Right renal pelvis (tissue), 4 donors: ENCODE measurements at regions not wholly inside any gene's neighbourhood (a gene's known extent, or its start where the extent isn't known, plus 50 kb on each side); places are given as distances from the start of the nearest gene placed in this dataset.
"Not testable (repeated sequence)": the region's sequence is repeated elsewhere in the genome, so short reads cannot be mapped to it uniquely, and the experiment has no call there.

ENCODE experiments used
- DNase-seq, 4 donors: peaks; one replicate each; pipeline ENCODE4 v3.0.0-alpha.2; 2013; ENCODE audit warnings: low read depth in 4 of 4, low spot score in 3 of 4, missing footprints in 1 of 4

DNA sequence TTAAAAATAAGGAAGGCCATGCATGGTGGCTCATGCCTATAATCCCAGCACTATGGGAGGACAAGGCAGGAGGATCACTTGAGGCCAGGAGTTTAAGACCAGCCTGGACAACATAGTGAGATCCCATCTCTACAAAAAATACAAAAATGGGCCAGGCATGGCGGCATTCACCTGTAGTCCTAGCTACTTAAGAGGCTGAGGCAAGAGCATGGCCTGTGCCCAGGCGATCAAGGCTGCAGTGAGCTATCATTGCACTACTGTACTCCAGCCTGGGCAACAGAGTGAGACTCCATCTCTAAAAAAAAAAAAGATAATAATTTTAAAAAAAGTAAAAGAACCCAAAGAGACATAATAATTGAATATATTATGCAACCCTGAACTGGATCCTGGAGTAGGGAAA lies 83.6 kb upstream of the ZNF423 start:
- no peak for DNase-seq

DNA sequence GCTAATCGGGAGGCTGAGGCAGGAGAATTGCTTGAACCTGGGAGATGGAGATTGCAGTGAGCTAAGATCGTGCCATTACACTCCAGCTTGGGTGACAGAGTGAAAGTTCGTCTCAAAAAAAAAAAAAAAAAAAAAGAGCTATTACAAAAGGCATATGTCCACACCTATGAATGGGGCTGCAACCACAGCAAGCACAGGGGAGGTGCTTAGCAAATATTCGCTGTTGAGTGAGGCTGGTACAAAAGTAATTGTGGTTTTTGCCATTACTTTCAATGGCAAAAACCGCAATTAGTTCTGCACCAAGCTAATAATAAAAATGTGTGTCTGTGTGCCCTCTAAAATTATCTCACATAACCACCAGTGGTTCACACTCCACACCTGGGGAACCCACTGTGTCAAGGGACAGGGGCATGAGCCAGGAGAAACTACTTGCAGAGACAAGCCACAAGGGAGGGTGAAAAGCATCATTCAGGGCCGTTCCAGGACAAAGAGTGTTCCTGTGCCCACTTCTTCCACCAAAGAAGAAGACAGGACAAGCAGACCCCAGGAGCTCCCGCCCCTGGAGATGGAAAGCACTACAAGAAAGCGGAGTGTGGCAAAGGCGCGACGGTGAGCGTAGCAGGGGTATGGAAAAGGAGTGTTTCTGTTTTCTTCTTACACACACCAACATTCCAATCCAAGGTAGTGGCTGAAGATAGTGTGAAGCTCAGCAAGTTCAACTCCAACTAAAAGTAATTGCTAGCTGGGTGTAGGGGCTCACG lies 84.4 kb upstream of the CNEP1R1 start:
- no peak for DNase-seq

DNA sequence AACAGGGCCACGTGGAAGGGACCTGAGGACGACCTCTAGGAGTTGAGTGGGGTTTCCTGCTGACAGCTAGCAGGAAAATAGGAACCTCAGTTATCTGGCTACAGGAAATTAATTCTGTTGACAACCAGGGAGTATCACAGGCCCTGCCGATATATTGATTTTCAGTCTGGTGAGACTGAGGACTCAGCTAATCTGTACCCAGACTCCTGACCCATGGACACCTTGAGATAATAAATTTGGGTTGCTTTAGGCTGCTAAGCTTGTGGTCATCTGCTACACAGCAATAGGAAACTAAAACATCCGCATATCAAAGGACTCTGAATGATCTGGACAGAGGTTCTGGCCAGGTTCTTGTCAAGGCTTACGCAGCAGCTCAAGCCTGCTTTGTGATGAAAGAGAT lies 80.8 kb upstream of the CNEP1R1 start:
- no peak for DNase-seq

DNA sequence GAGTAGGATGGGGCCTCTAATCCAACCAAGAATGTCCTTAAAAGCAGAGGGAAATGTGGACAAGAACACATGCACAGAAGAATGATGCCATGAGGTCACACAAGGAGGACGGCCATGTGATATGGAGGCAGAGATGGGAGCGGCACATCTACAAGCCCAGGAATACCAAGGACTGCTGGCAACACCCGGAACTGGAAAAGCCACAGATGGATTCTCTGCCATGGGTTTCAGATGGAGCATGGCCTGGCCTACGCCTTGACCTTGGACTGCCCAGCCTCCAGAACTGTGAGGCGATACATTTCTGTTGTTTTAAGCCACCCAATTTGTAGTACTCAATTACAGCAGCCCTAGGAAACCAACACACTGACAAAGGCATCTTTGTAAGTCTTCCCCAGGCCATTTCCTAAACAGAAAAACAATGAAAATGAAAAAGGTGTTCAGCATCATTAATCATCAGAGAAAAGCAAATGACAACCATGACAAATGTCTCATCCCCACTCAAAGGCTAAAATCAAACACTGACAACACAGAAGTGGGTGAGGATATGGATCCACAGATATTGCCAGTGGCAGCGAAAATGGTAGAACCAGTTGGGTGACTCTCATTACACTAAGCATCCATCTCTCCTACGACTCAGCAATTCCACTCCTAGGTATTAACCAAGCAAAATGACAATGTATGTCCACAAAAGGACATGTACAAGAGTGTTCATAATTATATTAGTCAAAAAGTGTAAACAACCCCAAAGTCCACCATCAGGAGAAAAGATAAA lies 76.9 kb upstream of the CNEP1R1 start:
- DNase-seq, result no peak

DNA sequence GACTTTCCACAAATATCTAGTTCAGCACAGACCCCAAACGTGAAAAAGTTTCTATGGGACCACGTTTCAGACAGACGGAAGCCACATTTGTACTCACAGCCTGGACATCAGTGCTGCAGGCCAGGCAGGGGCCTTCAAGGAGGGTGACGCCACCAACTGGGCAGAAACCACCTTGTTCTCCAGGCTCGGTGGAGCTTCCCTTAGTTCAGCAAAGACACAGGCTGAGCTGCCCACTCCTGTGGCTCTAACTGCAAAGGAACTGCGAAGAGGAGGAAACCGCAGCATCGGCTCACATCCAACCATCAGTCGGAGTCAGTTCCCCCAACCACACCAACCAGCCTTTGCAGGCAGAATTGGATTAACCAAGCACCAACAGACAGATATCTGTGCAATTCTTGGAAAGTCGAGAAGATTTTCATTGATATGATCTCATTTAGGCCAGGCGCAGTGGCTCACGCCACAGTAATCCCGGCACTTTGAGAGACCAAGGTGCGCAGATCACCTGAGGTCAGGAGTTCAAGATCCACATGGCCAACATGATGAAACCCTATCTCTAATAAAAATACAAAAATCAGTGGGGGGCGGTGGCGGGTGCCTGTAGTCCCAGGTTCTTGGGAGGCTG lies 73.3 kb upstream of the CNEP1R1 start:
- no peak for DNase-seq

DNA sequence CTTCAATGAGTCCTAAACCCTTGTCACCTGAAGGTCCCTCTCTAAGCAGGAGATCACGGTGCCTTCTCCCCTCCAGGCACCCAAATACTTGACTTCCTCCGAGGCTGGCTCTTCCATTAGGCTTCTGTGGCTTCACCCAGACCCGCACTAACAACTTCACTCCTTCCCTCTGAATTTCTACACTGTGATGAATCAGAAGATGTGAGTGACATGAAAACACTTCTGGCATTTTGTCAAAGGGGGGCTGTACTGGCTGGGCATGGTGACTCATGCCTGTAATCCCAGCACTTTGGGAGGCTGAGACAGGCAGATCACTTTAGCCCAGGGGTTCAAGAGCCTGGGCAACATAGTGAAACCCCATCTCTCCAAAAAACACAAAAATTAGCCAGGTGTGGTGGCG lies 72.6 kb upstream of the CNEP1R1 start:
- DNase-seq, result no peak

DNA sequence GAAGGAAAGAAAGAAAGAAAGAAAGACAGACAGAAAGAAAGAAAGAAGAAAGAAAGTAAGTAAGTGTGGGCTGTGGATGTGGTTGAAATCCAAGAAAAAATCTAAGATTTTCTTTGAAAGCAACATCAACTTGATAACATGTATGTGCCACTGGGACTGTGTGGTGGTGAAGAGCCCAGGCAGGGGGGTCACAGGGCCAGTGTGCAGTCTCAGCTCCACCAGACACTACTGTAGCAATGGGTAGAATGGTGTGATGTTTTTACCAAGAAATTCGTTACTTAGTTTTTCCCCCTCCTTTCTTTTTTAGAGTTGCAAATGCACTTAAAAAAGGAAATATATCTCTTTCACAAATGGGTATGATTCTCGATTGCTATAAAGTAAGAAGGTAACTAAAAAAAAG lies 71.9 kb upstream of the CNEP1R1 start:
- no peak for DNase-seq

DNA sequence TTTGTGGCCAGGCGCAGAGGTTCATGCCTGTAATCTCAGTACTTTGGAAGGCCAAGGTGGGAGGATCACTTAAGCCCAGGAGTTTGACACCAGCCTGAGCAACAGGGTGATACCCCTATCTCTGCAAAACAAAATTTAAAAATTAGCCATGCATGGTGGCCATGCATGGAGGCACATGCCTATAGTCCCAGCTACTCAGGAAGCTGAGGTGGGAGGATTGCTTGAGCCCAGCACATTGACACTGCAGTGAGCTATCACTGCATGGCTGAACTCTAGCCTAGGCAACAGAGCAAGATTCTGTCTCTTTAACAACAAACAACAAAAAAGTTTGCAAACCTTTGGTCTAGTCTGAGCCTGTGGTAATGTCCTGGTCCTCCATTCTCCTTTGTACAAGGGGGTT lies 69.2 kb upstream of the CNEP1R1 start:
- no peak for DNase-seq

DNA sequence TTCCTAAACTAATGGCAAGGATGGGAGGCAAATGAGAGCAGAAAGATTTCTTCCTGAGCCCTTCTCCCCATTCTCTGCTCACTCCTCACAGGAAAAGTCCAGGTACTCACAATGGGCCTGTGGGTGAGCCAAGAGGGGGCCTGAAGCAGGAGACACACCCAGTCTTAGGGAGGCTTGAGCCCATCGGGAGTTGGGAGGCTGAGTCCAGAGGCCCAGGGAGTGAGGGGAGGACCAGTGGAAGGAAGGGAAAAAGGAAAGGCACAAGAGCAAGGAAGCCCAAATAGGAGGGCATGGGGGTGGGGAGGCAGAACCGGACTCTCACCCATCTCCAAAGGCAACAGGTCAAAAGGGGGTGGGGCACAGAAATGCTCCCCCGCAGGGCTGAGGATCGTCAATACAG lies 68.1 kb upstream of the CNEP1R1 start:
- DNase-seq, result no peak

DNA sequence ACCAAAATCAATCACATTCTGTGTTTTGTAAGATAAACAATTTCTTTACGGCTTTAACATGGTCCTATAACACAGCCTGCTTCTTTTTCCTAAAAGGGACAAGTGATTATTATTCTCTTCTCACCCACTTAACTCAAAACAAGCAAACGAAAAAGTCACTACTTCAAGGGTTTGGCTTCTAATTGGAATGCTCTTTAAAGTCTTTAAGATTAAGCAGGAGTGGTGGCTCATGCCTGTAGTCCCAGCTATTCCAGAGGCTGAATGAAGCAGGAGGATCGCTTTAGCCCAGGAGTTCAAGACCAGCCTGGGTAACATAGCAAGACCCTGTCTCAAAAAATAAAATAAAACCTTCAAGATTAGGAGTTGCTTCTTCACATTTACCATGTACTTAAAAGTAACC lies 66.6 kb upstream of the CNEP1R1 start:
- no peak for DNase-seq

DNA sequence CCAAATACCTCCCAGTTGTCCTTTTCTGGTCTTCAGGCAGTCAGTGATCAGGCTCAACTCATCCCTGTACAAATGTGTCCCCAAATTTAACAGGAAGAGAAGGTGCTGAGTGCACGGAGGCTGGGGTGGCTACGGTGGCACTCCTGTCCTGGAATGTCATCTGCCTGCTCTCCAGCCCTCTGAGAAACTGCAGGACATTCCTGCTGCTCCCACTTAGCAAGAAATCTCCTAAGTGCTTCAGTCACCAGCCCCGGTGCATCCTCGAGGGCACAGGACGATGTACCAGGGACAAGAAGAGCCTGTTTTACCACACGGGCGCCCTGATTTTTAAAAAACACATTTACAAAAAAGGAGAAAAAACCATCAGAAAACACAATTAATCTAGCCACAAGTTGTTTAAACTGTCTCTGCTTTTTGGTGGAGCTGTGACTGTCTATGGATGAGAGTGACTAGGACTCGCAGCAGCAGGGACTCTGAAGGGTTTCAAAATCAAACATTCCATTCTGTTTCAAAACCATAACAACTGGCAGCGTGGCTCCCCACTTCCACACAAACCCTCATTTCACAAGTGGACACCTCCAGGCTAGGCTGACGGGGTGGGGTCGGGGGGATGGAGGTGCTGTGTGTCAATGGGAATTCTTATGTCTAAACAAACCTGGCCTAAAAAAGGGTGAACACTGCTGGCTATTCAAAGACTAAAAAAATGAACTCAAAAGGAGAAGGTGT lies 65.3 kb upstream of the CNEP1R1 start:
- DNase-seq, result no peak

DNA sequence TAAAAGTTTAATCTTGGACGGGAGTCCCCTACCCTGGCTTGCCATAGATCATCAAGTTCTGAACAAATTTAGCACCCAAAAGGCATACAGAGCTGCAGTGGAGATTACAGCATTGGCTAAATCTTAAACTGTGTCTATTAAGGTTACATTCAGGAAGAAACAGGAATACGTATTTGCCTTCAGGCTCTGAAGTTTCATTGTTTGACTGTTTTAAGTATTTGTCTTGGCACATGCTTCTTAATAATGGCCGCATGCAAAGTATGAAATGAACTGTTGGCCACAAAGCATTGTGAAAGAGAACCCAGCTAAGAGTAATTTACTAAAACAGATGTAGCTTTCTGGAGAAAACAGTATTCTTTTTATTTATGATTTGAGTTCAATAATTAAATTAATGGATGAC lies 63.9 kb upstream of the CNEP1R1 start:
- DNase-seq, result no peak

DNA sequence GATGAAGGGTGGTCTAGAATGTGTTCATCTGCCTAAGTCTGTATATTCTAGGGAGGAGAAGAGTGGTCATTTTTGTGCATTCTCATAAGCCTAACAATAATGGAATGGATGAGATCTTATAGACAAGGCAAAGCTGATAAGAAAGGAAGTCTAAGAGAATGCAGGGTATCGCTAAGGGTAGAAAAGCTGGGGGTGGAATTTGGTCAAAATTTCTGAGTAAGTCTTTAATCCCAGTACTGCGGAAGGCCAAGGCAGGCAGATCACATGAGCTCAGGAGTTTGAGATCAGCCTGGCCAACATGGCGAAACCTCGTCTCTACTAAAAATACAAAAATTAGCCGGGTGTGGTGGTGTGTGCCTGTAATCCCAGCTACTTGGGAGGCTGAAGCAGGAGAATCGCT lies 62.5 kb upstream of the CNEP1R1 start:
- DNase-seq, result not testable (repeated sequence)

DNA sequence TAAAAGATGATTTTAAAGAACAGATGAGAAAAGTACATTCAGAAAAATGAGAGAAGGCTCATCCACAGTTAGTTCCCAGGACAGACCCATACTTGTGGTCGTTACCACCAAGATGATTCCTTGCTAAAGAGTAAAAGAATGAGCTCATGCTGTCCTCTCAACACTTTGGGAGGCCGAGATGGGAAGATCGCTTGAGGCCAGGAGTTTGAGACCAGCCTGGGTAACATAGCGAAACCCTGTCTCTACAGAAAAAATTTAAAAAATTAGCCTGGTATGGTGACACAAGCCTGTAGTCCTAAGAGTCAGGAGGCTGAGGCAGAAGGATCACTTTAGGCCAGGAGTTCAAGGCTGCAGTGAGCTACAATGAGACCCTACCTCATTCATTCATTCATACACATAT lies 60.7 kb upstream of the CNEP1R1 start:
- DNase-seq, result no peak

DNA sequence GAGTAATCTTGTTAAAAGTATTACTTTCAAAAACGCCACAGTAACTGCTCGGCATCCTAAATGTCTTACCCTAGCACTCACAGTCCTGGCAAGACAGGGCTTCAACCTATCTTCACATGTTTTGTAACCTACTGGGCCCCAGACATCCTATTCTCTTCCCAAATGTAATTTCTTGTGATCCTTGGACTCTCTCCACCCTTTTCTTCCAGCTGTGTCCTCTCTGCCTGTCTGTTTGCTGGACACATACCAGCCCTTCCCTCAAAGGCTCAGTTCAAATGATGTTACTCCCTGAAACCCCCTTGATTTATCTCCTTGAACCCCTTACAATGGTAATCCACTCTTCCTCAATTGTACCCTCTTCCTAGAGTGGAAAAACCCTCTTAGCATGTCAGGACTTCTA lies 60.1 kb upstream of the CNEP1R1 start:
- peak in 2 of 4 donors; percentile 38 to 54 for DNase-seq

DNA sequence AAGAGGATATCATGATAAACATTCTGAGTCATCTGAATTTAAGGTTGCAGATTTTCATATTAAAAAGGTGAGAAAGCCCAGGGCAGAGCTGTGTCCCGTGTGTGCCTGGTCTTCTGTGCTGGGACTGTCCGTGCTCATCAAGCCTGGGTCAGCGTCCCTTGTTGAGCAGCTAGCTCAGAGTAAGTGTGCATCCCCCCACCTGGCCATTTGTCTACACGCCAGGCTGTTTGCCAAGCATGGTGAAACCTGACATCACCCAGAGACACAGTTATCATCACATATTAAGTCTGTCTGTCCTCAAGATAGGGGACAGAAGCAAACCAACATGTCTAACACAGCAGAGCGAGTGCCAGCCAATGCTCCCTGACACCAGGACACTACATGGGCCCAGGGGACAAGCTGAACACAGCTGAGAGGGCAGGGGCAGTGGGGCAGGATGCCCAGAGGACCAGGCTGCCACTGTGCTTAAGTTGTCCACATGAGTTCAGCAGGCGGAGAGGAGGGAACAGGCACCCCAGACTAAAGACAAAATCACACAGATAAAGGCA lies 57.9 kb upstream of the CNEP1R1 start:
- no peak for DNase-seq

DNA sequence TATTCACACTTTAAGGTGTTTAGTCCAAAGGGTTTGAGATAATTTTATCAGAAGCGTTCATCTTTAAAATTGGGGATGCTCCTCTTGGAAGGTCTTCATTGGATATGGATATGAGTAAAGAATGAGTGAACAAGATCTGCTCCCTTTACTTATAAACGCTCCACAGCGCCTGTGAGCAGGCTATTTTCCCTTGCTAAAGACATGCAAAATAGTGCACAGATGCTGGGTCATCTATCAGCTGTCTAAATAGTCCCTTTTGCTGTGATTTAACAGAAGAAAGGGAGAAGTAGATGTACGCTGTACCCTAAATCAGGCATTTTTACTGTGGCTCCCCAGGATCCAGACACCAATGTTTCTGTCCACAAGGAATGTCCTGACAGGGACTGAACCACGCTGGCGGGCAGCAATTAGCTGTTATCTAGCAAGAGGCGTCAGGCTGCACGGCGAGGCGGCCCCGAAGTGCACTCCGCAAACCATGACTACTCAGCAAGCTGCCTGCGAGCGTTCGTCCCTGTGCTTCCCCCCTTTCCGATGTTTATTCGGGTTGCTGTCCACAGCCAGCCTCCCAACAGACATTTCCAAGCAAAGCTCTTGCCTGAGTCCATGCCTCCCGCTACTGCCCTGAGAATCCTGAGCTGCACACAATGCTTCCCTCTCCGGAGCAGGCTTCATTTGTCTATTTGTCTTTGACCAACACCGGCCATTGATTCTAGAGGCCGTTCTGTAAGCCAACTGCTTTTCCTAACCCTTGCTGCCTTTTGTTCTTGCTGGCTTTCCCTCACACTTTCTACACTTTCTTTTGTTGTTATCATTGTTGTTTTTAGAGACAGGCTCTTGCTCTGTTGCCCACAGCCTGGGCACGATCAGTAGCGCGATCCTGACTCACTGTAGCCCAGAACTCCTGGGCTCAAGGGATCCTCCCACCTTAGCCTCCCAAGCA lies 55.7 kb upstream of the CNEP1R1 start:
- no peak for DNase-seq

DNA sequence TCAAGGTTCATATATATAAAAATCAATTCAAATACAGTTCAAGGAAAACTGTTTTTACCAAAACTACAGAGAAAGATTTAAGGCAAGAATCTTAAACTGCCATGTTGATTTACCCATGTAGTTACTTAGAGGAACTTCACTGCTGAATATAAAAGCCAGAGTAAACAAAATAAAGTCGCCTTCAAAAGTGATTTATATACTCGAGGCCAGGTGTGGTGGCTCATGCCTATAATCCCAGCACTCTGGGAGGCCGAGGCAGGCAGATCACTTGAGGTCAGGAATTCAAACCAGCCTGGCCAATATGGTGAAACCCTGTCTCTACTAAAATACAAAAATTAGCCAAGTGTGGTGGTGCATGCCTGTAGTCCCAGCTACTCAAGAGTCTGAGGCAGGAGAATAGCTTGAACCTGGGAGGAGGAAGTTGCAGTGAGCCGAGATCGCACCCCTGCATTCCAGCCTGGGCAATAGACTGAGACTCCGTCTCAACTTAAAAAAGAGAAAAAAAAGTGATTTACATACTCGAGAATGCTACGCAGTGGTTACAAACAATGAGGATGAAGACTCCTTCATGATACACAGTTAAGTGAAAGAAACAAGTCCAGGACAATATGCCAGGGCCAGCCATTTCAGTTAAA lies 54.1 kb upstream of the CNEP1R1 start:
- DNase-seq, result peak in 1 of 4 donors; percentile 46

DNA sequence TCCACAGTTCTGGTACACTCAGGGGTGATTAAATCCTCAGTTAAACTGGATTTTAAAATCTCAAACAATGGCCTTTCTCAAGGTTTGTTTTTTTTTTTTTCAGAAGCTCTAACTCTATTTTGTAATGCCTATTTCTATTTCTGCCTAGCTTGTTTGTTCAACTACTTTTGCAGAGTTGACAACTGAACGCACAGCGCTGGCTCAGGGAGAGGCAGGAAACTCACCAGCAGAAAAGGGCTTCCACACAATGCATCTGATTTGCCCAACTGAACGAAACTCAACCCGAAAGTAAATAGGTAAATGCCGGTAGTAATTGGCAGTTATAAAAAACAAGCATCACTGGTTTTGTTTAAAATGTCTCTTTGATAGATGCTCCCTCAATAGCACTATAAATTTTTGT lies 52.7 kb upstream of the CNEP1R1 start:
- DNase-seq, result no peak
